ENCODE measurements at regions not wholly inside any gene's neighbourhood (a gene's known extent, or its start where the extent isn't known, plus 50 kb on each side); places are given as distances from the start of the nearest gene placed in this dataset.

GRCh38 chr2:234630801-234631261, 133.9 kb upstream of the ARL4C start:
- TF ChIP-seq YY1 (tag by site-specific recombination; IDR thresholded peaks at IDR 0.05): no peak
- no peak for TF ChIP-seq CTCF (tag by site-specific recombination; IDR thresholded peaks at IDR 0.05)
- no peak for TF ChIP-seq ZBTB1 (tag by site-specific recombination; IDR thresholded peaks at IDR 0.05)
- TF ChIP-seq ZNF404 (tag by site-specific recombination; IDR thresholded peaks at IDR 0.05): no peak
- TF ChIP-seq ZNF133 (tag by site-specific recombination; IDR thresholded peaks at IDR 0.05): no peak

Measured in HEK293 (cell line).